HL-60 (cell line): ENCODE measurements at regions not wholly inside any gene's neighbourhood (a gene's known extent, or its start where the extent isn't known, plus 50 kb on each side); places are given as distances from the start of the nearest gene placed in this dataset.

Source experiments
- DNase-seq, 2 experiments: peaks; one replicate each; pipeline ENCODE4 v3.0.0-alpha.2; 2010 to 2020; ENCODE audit warnings: low read depth in 1 of 2, low spot score in 1 of 2
- H3K27ac ChIP-seq: fragments of 250-450 bp; sonication (Bioruptor Pico); replicated peaks from 2 replicates; pipeline ENCODE4 v1.5.1; 2020; ENCODE audit warnings: mild to moderate bottlenecking, moderate library complexity
- H3K27me3 ChIP-seq: fragments of 250-450 bp; sonication (Bioruptor Pico); 2 replicates; pipeline ENCODE4 v1.5.1; 2021; ENCODE audit warnings: mild to moderate bottlenecking, moderate library complexity; ENCODE audit not compliant: insufficient read depth, poor library complexity, severe bottlenecking
- H3K4me3 ChIP-seq: replicated peaks from 2 replicates; pipeline ENCODE4 v1.5.1; 2011; ENCODE audit warnings: mild to moderate bottlenecking, control low read depth, low read length; ENCODE audit not compliant: insufficient read depth
- GABPA ChIP-seq: IDR thresholded peaks from 2 replicates; pipeline ENCODE4 v1.6.1; 2012; ENCODE audit warnings: low read depth
- POLR2AphosphoS5 ChIP-seq: IDR thresholded peaks from 2 replicates; pipeline ENCODE4 v1.6.1; 2012; ENCODE audit warnings: low read depth
- SPI1 ChIP-seq: IDR thresholded peaks from 2 replicates; pipeline ENCODE4 v1.6.1; 2012; ENCODE audit warnings: low read depth, mild to moderate bottlenecking, borderline replicate concordance
- TF ChIP-seq, protein P1 (sequence below): IDR thresholded peaks from one replicate; pipeline ENCODE4 v1.5.1; 2011; ENCODE audit warnings: low read length, control low read depth, inconsistent platforms; ENCODE audit not compliant: insufficient read depth
- TF ChIP-seq, protein P2 (sequence below): IDR thresholded peaks from 2 replicates; pipeline ENCODE4 v1.6.1; 2012; ENCODE audit warnings: low read depth; ENCODE audit not compliant: insufficient replicate concordance

GRCh38 chr3:174495311-174495710 is 363.8 kb upstream of the NAALADL2 start:
- no peak overlapping the region for H3K4me3 ChIP-seq
- DNase-seq, result no peak
- no peak overlapping the region for H3K27ac ChIP-seq
- H3K27me3 ChIP-seq, result no peaks in the 10 kb centered on the region
- no peak for TF ChIP-seq SPI1
- no peak for TF ChIP-seq GABPA
- TF ChIP-seq POLR2AphosphoS5, result no peak
- TF ChIP-seq, protein P1, sequence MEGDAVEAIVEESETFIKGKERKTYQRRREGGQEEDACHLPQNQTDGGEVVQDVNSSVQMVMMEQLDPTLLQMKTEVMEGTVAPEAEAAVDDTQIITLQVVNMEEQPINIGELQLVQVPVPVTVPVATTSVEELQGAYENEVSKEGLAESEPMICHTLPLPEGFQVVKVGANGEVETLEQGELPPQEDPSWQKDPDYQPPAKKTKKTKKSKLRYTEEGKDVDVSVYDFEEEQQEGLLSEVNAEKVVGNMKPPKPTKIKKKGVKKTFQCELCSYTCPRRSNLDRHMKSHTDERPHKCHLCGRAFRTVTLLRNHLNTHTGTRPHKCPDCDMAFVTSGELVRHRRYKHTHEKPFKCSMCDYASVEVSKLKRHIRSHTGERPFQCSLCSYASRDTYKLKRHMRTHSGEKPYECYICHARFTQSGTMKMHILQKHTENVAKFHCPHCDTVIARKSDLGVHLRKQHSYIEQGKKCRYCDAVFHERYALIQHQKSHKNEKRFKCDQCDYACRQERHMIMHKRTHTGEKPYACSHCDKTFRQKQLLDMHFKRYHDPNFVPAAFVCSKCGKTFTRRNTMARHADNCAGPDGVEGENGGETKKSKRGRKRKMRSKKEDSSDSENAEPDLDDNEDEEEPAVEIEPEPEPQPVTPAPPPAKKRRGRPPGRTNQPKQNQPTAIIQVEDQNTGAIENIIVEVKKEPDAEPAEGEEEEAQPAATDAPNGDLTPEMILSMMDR, result no peak
- TF ChIP-seq, protein P2, sequence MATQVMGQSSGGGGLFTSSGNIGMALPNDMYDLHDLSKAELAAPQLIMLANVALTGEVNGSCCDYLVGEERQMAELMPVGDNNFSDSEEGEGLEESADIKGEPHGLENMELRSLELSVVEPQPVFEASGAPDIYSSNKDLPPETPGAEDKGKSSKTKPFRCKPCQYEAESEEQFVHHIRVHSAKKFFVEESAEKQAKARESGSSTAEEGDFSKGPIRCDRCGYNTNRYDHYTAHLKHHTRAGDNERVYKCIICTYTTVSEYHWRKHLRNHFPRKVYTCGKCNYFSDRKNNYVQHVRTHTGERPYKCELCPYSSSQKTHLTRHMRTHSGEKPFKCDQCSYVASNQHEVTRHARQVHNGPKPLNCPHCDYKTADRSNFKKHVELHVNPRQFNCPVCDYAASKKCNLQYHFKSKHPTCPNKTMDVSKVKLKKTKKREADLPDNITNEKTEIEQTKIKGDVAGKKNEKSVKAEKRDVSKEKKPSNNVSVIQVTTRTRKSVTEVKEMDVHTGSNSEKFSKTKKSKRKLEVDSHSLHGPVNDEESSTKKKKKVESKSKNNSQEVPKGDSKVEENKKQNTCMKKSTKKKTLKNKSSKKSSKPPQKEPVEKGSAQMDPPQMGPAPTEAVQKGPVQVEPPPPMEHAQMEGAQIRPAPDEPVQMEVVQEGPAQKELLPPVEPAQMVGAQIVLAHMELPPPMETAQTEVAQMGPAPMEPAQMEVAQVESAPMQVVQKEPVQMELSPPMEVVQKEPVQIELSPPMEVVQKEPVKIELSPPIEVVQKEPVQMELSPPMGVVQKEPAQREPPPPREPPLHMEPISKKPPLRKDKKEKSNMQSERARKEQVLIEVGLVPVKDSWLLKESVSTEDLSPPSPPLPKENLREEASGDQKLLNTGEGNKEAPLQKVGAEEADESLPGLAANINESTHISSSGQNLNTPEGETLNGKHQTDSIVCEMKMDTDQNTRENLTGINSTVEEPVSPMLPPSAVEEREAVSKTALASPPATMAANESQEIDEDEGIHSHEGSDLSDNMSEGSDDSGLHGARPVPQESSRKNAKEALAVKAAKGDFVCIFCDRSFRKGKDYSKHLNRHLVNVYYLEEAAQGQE, result no peak

DNA sequence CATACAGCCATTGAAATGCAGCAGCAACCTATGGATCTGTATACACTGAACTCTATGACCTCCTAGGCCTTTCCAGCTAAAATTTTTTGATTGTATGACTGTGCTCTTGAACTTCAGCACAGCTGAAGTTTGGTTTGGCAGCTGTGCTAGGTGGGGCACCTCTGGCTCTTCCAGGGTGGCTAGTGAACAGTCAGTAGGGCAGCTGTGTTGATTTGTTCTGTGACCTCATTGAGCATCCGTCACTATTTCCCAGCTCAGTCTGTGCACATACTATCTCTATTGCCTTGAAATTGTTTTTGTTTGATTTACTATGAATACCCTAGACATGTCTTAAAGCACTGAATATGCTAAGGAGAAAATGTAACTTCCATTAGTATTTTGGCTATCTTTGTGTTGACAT is 363.2 kb upstream of the NAALADL2 start:
- H3K27me3 ChIP-seq, result no peaks in the 10 kb centered on the region
- H3K4me3 ChIP-seq, result no peak overlapping the region
- no peak for DNase-seq
- H3K27ac ChIP-seq, result no peak overlapping the region
- TF ChIP-seq, protein P2, result no peak
- TF ChIP-seq, protein P1, result no peak

- TF ChIP-seq SPI1, result no peak
- no peak for TF ChIP-seq GABPA
- TF ChIP-seq POLR2AphosphoS5, result no peak
- TF ChIP-seq, protein P2, result no peak
- TF ChIP-seq, protein P1, result no peak
- no peak for DNase-seq
- H3K4me3 ChIP-seq, result no peak overlapping the region
- H3K27me3 ChIP-seq, result no peaks in the 10 kb centered on the region
- no peak overlapping the region for H3K27ac ChIP-seq
Observed at GRCh38 chr3:174498638-174499037, 360.5 kb upstream of the NAALADL2 start.
